Embryonic facial prominence (tissue), 1 donor: ENCODE measurements at regions not wholly inside any gene's neighbourhood (a gene's known extent, or its start where the extent isn't known, plus 50 kb on each side); places are given as distances from the start of the nearest gene placed in this dataset.

Source experiments
- DNase-seq: peaks from one replicate; pipeline ENCODE4 v3.0.0-alpha.2; 2016; ENCODE audit errors: extremely low spot score

GRCh38 chr3:94694894-94695293, 632.0 kb downstream of the NSUN3 start:
- no peak for DNase-seq

- DNase-seq, result no peak
These were observed 641.6 kb downstream of the NSUN3 start for GRCh38 chr3:94704467-94704866.

GRCh38 chr3:94709249-94709902, 646.5 kb downstream of the NSUN3 start:
- DNase-seq, result no peak

GRCh38 chr3:94714194-94714593, 651.3 kb downstream of the NSUN3 start:
- no peak for DNase-seq

- DNase-seq, result no peak
These were observed 653.6 kb downstream of the NSUN3 start for GRCh38 chr3:94716326-94717018.

GRCh38 chr3:94734206-94734605, 671.3 kb downstream of the NSUN3 start:
- no peak for DNase-seq

- DNase-seq, result no peak
These were observed 672.5 kb downstream of the NSUN3 start for GRCh38 chr3:94735354-94735753.

- no peak for DNase-seq
These were observed 674.3 kb downstream of the NSUN3 start for GRCh38 chr3:94737116-94737515.

- DNase-seq, result no peak
These were observed 676.6 kb downstream of the NSUN3 start for GRCh38 chr3:94739420-94739819.

- no peak for DNase-seq
These were observed 695.9 kb downstream of the NSUN3 start for GRCh38 chr3:94758751-94759150.

GRCh38 chr3:94772402-94772801, 709.5 kb downstream of the NSUN3 start:
- no peak for DNase-seq

- DNase-seq, result no peak
These were observed 712.9 kb downstream of the NSUN3 start for GRCh38 chr3:94775746-94776145.

- no peak for DNase-seq
These were observed 713.6 kb downstream of the NSUN3 start for GRCh38 chr3:94776401-94776915.

GRCh38 chr3:94778289-94778688, 715.4 kb downstream of the NSUN3 start:
- DNase-seq, result no peak

GRCh38 chr3:94778814-94779494, 716.1 kb downstream of the NSUN3 start:
- DNase-seq, result no peak

- DNase-seq, result no peak
These were observed 716.8 kb downstream of the NSUN3 start for GRCh38 chr3:94779699-94780098.

GRCh38 chr3:94784274-94784673, 721.4 kb downstream of the NSUN3 start:
- no peak for DNase-seq

- no peak for DNase-seq
These were observed 724.2 kb downstream of the NSUN3 start for GRCh38 chr3:94787066-94787465.

- DNase-seq, result no peak
These were observed 724.9 kb downstream of the NSUN3 start for GRCh38 chr3:94787734-94788270.

GRCh38 chr3:94794563-94794962, 731.7 kb downstream of the NSUN3 start:
- no peak for DNase-seq

GRCh38 chr3:94799420-94800060, 736.7 kb downstream of the NSUN3 start:
- no peak for DNase-seq

GRCh38 chr3:94811836-94812235, 749.0 kb downstream of the NSUN3 start:
- no peak for DNase-seq
